HL-60 (cell line): ENCODE measurements at regions not wholly inside any gene's neighbourhood (a gene's known extent, or its start where the extent isn't known, plus 50 kb on each side); places are given as distances from the start of the nearest gene placed in this dataset.
A peak's percentile ranks its signal among the peaks of the same experiment; 100 is the strongest.

Source experiments
- CTCF ChIP-seq: IDR thresholded peaks from one replicate; pipeline ENCODE4 v1.5.1; 2011; ENCODE audit warnings: low read length, control low read depth, inconsistent platforms; ENCODE audit not compliant: insufficient read depth
- GABPA ChIP-seq: IDR thresholded peaks from 2 replicates; pipeline ENCODE4 v1.6.1; 2012; ENCODE audit warnings: low read depth
- POLR2AphosphoS5 ChIP-seq: IDR thresholded peaks from 2 replicates; pipeline ENCODE4 v1.6.1; 2012; ENCODE audit warnings: low read depth
- REST ChIP-seq: IDR thresholded peaks from 2 replicates; pipeline ENCODE4 v1.6.1; 2012; ENCODE audit warnings: low read depth; ENCODE audit not compliant: insufficient replicate concordance
- SPI1 ChIP-seq: IDR thresholded peaks from 2 replicates; pipeline ENCODE4 v1.6.1; 2012; ENCODE audit warnings: low read depth, mild to moderate bottlenecking, borderline replicate concordance

- TF ChIP-seq CTCF (no peak), REST (no peak), POLR2AphosphoS5 (no peak), GABPA (no peak), SPI1 (peak; percentile 27; the same call in 1 of the 2 replicates)
Measured at GRCh38 chr3:30948426-30948825, 54.0 kb upstream of the GADL1 start.
